ENCODE measurements at regions not wholly inside any gene's neighbourhood (a gene's known extent, or its start where the extent isn't known, plus 50 kb on each side); places are given as distances from the start of the nearest gene placed in this dataset.

DNA sequence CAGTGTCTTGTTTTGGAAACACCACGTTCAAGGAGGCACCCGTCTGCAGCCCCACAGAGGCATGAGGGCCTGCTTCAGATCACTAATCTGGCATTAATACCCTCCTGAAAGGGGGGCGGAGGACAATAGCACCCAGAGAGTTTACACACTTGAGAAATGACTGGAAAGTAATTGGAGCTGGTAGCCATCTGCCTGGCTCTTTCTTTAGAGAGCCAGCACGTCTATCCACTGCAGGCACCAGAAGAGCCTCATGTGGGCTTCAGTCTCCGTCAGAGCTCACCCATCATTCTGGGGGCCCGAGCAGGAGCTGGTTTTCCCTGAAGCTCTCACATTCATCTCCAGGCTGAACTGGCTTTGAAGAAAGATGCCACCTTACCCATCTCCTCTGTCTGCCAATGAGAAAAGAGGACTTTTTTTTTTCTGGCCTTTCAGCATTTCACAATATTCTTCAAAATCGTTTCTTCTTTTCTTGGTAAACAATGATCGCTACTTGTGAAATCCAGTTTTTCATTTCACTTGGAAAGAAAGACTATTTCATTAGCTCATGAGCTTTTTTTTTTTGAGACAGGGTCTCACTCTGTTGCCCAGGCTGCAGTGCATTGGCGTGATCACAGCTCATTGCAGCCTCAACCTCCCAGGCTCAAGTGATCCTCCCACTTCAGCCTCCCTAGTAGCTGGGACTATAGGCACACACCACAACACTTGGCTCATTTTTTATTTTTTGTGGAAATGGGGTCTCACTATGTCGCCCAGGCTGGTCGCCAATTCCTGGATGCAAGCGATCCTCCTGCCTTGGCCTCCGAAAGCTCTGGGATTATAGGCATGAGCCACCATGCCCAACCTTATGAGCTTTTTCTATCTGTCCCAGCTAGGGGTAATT, 124.7 kb upstream of the ZNF217 start:
- H3K27me3 Mint-ChIP-seq: no peaks in the 10 kb centered on the region
- no peak overlapping the region for H3K4me3 Mint-ChIP-seq
- no peaks in the 10 kb centered on the region for H3K9me3 Mint-ChIP-seq
- H3K36me3 Mint-ChIP-seq: no peaks in the 10 kb centered on the region
- no peak for DNase-seq (ENCODE audit: extremely low spot score, unreplicated experiment)
- H3K4me1 Mint-ChIP-seq (ENCODE audit: unreplicated experiment): peaks cover 4% of the 10 kb centered on the region
- TF ChIP-seq, protein P1, sequence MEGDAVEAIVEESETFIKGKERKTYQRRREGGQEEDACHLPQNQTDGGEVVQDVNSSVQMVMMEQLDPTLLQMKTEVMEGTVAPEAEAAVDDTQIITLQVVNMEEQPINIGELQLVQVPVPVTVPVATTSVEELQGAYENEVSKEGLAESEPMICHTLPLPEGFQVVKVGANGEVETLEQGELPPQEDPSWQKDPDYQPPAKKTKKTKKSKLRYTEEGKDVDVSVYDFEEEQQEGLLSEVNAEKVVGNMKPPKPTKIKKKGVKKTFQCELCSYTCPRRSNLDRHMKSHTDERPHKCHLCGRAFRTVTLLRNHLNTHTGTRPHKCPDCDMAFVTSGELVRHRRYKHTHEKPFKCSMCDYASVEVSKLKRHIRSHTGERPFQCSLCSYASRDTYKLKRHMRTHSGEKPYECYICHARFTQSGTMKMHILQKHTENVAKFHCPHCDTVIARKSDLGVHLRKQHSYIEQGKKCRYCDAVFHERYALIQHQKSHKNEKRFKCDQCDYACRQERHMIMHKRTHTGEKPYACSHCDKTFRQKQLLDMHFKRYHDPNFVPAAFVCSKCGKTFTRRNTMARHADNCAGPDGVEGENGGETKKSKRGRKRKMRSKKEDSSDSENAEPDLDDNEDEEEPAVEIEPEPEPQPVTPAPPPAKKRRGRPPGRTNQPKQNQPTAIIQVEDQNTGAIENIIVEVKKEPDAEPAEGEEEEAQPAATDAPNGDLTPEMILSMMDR (conservative IDR thresholded peaks at IDR 0.05): no peak
- H3K27ac Mint-ChIP-seq: no peak overlapping the region

DNA sequence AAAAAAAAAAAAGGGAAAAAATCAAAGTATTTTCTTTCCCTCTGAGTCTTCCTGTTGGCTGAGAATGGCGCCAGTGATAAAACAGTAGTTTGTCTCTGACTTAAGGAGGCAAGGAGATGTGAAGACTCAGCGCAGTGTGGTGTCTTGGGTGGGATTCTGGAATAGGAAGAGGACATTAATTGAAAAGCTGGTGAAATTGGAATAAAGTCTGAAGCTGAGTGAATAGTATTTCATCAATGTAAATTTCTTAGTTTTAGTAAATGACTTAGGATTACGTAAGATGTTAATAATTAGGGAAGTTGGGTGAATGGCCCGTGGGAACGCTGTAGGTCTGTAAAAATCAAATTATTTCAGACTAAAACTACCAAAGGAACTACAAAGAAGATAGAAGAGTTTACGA, 122.8 kb upstream of the ZNF217 start:
- no peak for DNase-seq (ENCODE audit: extremely low spot score, unreplicated experiment)
- Mint-ChIP-seq H3K9me3 (no peaks in the 10 kb centered on the region), H3K27me3 (no peaks in the 10 kb centered on the region), H3K27ac (no peak overlapping the region), H3K4me3 (no peak overlapping the region), H3K36me3 (no peaks in the 10 kb centered on the region), H3K4me1 (ENCODE audit: unreplicated experiment) (peaks cover 4% of the 10 kb centered on the region)
- TF ChIP-seq, protein P1 (conservative IDR thresholded peaks at IDR 0.05): no peak

DNA sequence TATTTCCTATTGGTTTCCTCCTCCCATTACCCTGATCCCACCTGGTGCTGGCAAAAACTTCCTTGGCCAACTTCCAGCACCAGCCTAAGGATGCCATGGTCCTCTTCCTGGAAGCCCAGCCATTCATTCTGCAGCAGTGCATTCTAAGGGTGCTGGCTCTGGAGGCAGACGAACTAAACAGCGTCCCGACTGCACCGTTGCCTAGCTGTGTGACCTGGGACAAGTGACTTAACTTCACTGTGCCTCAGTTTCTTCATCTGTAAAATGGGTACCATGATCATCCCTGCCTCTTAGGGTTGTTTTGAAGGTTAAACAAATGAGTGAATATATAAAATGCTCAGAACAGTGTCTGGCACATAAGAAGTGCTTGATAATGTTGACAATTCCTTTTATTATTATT, 120.9 kb upstream of the ZNF217 start:
- H3K4me3 Mint-ChIP-seq: no peak overlapping the region
- H3K4me1 Mint-ChIP-seq (ENCODE audit: unreplicated experiment): peaks cover 5% of the 10 kb centered on the region
- H3K9me3 Mint-ChIP-seq: no peaks in the 10 kb centered on the region
- no peaks in the 10 kb centered on the region for H3K27me3 Mint-ChIP-seq
- no peak overlapping the region for H3K27ac Mint-ChIP-seq
- DNase-seq (ENCODE audit: extremely low spot score, unreplicated experiment): no peak
- no peaks in the 10 kb centered on the region for H3K36me3 Mint-ChIP-seq
- TF ChIP-seq, protein P1 (conservative IDR thresholded peaks at IDR 0.05): no peak

DNA sequence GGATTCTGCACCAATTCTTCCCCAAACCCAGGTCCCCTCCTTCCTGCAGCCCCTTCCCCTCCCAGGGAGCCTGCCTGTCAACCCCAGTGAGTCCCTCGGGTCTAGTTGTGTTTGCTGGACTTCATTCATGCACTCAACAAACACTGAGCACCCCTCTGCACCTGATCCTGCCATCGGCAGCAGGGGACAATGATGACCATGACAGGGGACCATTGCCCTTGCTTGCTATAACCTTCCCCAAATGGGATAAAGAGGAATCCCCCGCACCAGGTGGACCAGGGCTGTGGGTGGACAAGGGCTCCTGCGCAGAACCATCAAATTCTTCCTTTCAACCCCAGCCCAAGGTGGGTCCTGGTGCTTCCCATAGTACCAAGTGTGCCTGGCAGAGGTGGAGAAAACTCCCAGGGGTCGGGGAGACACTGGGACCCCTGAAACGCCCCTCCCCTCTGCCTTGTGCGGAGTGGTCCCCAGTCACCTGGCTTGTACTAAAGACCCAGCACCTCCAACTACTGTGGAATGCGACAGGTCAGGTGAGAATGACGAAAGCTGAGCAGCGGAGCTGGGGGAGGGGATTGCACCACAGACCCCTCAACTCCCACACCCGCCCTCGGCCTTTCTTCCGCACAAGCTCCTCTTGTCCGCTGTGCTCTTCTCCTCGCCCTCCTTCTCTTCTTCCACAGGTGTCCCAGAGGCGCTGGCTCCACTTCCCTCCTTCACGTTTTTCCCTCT, 119.9 kb upstream of the ZNF217 start:
- Mint-ChIP-seq H3K27me3 (no peaks in the 10 kb centered on the region), H3K9me3 (no peaks in the 10 kb centered on the region), H3K36me3 (no peaks in the 10 kb centered on the region), H3K27ac (no peak overlapping the region), H3K4me3 (no peak overlapping the region), H3K4me1 (ENCODE audit: unreplicated experiment) (peaks cover 8% of the 10 kb centered on the region)
- DNase-seq (ENCODE audit: extremely low spot score, unreplicated experiment): no peak
- TF ChIP-seq, protein P1 (conservative IDR thresholded peaks at IDR 0.05): no peak

DNA sequence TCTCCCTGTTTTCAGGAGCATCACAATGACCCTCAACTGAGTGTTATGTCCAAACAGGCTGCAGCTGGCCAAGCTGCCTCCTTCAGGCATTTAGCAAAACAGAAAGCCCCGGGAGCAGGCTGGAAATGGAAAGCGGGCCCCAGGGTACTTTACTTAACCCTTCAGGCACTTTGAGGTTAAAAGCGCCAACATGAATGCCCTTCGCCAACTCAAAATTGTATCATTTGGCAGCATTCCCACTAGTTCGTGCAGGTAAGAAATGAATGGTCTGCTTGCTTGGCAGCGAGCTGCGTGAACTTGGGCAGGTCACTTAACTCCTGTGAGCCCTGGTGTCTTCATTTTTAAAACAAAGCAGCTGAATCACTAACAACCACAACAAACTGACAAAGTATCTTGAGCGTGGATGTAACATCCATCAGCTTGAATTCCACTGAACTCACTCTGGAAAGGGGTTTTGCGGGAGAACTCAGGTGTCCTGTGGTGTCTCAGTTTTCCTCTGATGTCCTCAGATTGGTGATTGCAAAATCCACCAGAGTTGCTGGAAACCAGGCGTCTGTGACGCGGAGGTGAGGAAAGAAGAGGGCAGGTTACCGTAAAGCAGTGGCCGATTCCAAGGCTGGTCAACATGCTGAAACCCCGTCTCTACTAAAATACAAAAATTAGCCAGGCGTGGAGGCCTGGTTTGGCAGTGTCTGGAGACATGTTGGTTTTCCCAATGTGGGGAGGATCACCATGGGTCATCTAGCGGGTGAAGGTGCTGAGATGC, 118.8 kb upstream of the ZNF217 start:
- TF ChIP-seq, protein P1 (conservative IDR thresholded peaks at IDR 0.05): no peak
- Mint-ChIP-seq H3K27ac (no peak overlapping the region), H3K36me3 (no peaks in the 10 kb centered on the region), H3K9me3 (no peaks in the 10 kb centered on the region), H3K4me3 (no peak overlapping the region), H3K27me3 (no peaks in the 10 kb centered on the region), H3K4me1 (ENCODE audit: unreplicated experiment) (peaks cover 15% of the 10 kb centered on the region)
- DNase-seq (ENCODE audit: extremely low spot score, unreplicated experiment): no peak
